Activated CD4-positive, alpha-beta T cell treated with anti-CD3 and anti-CD28 coated beads for 48 hours (primary cell): ENCODE measurements at regions not wholly inside any gene's neighbourhood (a gene's known extent, or its start where the extent isn't known, plus 50 kb on each side); places are given as distances from the start of the nearest gene placed in this dataset.
A peak's percentile ranks its signal among the peaks of the same experiment; 100 is the strongest.

Experiments used
- DNase-seq: peaks from one replicate; pipeline ENCODE4 v3.0.0-alpha.2; 2020

DNA sequence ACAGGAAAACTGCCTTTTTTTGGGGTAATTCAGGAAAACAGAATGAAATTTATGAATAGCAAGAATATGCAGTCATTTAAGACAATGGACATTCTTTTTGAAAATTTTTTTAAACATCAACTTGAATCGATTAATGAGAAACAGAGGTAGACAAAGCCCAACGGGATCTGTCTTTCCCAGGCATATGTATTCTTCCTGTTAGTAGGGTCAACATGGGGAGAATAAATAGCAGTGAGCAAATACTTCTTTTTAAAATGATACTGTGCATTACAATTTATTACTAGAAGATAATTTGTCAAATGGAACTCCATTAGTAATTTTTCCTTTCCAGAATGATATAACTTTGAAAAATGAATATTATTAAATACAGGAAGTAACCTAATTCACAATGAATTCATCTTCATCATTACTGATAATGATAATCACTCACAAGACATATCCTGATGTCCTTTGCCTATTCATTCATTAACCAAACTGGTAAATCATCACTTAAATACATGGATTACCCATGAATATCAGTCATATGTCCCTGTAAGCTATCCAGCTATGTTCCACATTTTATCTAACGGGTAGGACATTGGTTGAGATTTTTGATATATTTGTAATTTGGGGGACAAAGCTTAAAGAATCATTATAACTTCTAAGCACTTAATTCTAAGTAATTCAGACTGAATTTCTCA, 209.2 kb upstream of the CDIN1 start:
- DNase-seq: no peak

DNA sequence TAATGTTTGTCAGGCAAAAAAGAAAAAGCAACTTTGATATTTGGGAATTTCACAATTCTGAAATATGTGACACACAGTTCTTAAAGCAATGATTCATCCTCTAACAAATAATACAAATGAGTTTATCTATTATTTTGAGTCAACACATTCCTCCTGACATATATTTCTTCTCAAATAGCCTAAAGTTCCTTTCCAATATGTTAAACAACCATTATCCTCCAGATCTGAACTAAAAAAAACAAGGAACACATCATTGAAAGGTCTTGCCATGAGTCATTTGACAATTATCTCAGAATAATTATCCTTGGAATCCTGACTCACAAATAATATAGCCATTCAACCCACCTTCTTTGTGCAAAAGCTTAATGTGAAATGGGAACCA, 208.7 kb upstream of the CDIN1 start:
- no peak for DNase-seq

DNA sequence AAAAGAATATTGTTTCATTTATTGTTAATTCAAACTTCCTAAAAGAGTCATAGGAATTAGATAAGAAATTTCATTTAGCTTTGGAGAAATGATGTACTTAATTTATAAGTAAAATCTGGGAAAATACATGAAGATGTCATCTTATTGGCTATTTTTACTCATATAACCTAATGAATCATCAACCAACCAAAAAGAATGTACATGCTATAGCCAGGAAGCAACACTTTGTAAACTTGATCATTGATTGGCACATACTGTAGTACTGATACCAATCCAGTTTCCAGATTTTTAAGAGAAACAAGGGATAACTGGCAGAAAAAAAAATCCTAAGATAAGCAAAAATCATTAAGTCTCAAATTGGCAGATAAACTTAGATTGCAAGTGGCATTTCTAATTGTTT, 207.9 kb upstream of the CDIN1 start:
- DNase-seq: no peak

DNA sequence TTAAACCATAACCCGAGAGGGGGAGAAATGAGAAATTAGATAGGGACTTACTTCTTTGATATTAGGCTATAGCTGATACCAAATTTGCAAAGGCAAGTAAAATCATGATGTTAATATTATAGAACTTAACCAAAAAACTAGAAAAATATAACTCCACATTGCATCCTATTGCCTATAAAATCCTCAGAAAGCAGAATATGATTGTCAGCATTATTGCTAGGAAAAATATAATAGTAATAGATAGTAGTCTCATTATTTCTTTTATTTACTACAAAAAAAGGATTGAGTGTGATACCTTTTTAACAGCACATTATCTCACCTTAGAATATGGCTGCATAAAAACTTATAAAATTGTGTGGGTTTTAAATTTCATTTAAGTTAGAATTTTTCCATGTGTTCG, 206.5 kb upstream of the CDIN1 start:
- no peak for DNase-seq

DNA sequence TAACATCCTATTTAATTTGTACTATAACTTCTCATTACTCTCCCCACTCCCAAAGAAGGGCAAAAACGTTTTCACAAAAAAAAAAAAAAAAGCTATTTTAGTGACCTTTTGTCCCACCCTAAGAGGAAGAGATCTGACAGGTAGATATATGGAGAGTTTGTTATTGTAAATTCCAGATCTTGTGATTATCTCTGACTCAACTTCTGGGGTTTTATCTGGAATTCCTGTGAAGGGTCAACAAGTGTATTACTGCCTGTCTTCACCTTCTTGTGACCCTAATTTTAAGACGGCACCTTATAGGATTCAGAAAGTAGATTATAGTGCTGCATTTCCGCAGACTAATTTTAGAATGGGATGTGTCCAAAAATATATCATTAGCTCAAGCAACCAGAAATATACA, 205.9 kb upstream of the CDIN1 start:
- DNase-seq: no peak

DNA sequence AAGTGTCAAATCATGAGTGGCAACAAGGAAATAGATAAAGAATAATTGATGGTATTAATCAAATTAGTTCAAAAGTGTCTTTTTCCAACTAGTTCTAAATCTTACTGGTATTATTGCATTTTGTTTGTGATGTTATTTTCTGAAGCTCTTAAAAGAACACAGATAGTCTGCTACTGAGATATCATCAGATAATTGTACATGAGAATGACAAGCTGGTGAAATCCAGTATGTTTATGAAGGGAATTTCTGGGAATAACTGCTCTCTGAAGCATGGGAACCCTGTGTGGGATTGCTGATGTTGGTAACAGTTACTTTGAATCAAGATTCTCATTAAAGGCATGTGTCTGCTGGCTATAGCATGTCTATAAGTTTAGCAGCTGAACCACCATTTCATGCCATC, 190.3 kb upstream of the CDIN1 start:
- DNase-seq: no peak

DNA sequence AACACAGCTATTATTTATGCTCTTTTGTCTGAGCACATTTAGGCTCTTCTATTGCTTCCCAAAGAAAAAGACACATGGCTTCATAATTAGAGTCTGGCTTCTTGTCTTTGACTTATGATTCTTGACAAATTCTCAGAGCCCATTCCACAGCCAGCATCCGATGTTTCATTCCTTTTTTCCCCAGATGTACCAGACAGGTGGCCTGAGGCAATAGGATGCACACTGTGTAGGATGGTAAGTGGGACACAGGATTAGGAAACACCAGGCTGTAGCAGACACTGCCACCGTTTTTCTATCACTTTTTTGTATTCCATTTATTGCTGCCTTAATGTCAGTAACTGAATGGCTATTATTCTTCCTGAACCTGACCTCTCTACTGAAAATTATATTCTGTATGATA, 188.9 kb upstream of the CDIN1 start:
- DNase-seq: no peak

DNA sequence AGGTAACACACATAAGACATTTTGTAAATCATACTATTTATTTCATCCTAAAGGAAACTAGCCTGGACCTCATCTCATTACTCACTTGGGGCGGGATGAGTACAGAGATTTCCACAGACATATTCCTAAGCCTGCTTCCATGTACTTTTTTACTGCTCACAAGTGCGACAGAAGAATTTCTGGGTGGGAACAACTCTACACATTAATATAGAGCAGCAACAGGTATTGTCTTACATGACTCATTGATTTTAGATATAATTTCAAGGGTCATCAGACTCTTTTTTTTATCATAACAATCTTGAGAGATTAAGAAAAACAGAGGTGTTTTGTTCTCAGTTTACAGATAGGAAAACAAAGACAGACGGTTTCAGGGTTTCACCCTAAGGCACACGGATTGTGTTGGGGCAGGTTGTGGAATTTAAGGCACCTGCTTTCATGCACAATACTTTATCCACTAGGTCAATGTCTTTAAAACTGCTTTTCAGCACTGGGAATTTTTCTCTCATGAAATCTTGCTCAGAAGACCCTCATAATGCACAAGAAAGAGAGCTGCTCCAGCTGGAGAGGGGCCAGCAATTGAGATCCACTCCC, 186.7 kb upstream of the CDIN1 start:
- DNase-seq: no peak

DNA sequence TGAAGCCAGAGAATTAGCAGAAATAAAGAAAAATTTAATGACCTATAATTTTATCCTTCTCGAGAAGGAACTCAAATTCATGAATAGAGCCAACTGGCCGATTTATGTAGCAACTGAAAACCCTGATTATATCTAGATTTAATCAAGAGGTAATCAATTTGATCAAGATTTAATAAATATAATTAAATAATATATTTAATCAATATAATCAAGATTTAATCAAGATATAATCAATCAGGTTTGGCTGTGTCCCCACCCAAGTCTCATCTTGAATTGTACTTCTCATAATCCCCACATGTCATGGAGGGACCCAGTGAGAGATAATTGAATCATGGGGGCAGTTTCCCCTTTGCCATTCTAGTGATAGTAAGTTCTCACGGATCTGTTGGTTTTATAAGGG, 181.2 kb upstream of the CDIN1 start:
- DNase-seq: no peak

DNA sequence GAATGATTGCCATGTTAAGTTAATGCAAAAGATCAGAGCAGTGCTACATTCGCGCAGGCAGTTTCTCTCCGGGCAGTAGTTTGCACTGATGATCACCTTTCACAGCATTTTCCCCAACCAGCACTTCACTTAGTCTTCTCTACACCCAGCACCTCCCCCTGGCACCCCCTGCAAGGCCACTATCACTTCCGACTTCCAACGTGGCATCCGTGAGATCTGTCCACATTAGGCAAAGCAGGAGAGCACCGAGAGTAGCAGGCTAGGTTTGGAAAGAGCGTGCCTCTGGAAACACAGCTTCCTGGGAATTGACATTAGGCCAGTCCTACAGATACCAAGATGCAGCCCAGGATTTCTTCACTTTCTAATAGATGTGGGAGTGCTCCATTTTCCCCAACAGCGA, 180.2 kb upstream of the CDIN1 start:
- DNase-seq: no peak

DNA sequence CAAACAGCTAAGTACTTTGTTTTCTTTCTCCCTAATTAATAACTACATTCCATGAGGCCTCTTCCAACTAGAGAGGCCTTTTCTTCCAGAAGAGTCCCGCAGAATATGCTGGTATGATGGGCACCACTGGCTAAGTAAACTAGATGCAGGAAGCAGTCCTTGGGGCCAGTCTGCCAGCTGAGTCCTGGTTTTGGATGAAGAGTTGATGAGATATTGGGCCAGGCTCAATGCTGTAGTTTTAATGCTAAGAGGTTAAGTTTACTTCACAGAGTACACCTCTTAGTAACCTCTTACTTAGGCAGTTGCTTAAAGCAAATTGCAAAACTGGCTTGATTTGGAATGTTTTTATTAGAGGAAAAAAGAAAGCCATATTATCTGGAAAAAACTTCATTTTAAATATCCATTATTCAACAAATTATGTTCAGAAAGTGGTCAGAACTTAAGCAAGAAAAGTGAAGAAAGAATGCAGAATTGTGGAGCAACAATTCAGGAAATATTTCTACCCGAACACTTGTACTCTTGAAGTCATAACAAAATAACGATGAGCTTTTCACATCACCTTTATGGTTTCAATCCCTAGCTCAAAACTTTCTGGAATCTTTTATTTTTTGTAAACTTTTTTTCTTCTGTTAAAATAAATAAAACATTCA, 178.4 kb upstream of the CDIN1 start:
- no peak for DNase-seq

DNA sequence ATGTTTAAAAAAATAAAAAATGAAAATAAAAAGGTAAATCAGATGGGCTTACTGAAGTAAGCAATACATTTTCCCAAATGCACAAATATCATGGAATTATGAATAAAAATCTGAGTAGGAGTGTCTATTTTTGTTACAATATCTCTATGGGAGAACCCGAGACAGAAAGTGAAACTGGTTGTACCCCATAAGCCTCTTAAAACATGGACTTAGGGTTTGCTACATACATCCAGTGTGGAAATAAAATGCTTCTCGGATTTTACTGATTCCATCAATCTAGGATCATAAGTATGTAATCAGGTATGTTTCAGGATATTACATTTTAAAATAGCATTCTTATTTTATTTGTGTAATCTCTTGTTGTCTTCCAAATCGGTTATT, 177.8 kb upstream of the CDIN1 start:
- no peak for DNase-seq

DNA sequence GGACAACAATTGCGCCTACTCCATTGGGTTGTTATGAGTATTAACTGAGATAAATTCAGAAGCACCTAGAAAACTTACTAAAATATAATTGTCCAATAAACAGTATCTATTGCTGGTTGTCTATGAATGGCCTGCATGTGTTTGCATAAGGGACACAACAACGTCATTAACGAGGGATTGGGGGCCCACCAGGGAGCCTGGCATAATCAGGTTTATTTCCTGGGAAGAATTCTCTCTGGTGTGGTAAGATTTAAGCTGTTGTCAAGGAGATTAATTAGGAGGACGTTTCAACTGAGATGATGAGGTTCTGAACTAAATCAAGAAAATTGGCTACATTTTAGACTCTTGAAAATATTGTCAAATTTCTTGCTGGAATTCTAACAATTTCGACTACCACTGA, 176.1 kb upstream of the CDIN1 start:
- DNase-seq: no peak

DNA sequence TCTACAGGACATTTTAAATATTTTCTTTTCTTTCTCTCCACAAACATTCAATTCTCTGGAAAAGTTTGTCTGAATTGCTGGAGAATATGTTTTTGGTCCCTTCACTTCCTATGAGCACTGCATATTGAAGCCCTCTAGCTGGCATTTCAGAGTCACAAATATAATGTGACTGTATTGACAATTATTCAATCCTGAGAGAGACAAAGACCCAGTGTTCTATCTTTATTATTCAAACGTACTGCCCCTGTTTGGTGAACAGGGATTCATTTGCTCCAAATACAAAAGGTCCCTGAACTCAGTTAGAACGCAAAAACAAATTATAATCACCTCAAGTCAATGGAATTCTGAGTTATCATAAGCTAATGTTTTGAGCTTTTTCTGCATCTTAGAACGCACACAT, 173.1 kb upstream of the CDIN1 start:
- no peak for DNase-seq

DNA sequence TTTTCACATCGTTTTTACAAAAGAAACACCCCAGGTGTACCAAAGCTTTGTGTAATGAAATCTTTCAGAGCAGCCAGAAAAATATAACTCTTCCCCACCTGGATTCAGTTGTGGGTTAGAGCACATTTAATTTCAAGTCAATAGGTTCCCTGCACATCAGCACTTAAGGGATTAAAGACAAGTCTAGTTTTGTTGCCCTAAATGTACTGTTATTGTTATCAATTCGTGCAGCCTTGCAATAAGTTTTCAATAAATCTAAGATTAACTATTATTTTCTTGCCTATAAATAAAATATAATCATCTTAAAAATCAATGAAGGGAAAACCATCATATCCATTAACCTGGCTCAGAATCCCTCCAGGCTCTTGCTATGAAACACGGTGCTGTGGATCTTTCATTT, 172.5 kb upstream of the CDIN1 start:
- no peak for DNase-seq

DNA sequence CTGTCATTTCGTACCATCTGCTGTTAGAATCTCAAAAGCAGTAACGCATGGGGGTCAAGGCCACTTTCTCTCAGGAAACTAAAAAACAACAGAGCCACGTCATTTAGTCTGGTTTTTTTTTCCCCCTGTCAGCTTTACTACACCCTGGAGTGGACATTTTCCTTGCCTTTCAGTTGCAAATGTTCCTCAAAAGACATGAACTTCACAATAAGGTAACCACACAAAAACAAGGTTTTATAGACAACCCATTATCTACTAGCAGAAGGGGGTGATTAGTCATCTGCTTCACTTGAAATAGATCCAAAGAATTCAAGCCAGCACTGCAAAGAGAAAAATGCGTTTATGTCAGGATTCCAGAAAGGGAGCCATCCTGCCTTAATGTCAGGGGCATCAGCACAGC, 171.8 kb upstream of the CDIN1 start:
- no peak for DNase-seq

DNA sequence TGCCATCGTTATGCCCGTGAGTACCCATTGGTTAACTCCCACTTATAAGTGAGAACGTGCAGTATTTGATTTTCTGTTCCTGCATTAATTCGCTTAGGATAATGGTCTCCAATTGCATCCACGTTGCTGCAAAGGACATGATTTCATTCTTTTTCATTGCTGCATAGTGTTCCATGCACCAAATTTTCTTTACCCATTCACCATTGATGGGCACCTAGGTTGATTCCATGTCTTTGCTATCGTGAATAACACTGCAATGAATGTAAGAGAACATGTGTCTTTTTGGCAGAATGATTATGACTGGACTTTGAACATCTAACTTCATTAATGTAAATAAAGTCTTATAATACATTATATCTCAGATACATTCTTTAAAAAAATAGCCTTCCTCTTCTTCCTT, 169.6 kb upstream of the CDIN1 start:
- no peak for DNase-seq

DNA sequence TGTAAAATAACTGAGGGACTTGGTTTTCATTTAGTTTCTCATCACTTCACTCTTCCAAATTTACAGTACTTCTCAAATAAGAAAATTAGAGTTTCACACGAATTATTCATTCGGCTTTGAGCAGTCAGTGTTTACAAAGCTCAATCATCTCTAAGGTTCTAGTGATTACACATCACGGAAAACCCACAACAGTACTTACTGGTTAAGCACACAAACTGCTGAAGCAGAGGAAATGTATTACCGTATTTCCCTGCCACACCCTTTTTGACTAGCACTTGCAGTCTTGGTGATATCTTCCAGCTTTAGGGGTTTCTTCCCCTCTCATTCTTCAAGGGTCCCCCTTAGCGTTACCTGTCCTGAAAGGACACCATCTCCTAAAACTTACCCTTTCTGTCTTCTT, 164.8 kb upstream of the CDIN1 start:
- DNase-seq: no peak

DNA sequence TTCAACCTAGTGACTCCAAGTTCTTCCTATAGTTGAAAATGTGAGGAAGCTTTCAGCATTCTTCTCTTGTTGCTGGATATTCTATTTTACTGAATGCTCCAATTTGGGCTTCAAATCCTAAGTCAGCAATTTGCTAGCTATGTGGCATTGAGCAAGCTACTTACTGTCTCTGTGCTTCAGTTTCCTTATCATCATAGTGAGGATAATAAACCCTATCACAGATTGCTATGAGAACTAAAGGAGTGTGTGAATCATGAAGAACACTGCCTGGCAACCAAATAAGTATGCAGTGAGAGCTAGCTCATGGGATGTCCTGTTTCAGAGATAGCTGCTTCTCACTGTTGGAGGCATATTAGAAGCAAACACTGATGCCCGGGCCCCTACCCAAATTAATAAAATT, 163.8 kb upstream of the CDIN1 start:
- no peak for DNase-seq

DNA sequence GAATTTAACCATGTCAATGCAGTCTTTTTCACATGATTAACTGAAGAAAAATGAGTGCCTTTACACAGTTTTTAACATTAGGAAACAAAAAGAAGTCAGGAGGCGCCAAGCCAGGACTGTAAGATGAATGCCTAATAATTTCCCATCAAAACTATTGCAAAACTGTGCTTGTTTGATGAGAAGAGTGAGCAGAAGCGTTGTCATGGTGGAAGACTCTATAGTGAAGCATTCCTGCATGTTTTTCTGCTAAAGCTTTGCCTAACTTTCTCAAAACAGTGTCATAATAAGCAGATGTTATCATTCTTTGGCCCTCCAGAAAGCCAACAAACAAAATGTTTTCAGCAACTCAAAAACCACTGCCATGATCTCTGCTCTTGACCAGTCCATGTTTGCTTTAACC, 156.8 kb upstream of the CDIN1 start:
- no peak for DNase-seq

DNA sequence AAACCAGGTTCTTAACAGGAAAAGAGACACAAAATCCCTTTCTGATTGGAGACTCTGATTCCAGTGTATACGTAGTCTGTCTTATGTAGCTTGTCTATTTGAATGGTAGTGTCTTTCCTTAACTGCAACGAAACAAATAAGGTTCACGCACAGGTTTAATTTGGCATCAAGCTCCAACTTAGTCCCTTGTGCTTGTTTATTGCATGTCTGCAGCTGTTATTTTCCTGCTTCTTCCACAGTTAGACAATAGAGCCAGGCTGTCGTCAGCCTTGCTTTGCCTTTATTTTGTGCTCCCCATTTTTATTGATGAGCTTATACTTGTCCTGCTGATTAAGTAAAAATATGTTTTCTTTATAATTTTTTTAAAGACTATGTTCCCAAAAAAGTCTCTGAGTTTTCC, 152.7 kb upstream of the CDIN1 start:
- no peak for DNase-seq

DNA sequence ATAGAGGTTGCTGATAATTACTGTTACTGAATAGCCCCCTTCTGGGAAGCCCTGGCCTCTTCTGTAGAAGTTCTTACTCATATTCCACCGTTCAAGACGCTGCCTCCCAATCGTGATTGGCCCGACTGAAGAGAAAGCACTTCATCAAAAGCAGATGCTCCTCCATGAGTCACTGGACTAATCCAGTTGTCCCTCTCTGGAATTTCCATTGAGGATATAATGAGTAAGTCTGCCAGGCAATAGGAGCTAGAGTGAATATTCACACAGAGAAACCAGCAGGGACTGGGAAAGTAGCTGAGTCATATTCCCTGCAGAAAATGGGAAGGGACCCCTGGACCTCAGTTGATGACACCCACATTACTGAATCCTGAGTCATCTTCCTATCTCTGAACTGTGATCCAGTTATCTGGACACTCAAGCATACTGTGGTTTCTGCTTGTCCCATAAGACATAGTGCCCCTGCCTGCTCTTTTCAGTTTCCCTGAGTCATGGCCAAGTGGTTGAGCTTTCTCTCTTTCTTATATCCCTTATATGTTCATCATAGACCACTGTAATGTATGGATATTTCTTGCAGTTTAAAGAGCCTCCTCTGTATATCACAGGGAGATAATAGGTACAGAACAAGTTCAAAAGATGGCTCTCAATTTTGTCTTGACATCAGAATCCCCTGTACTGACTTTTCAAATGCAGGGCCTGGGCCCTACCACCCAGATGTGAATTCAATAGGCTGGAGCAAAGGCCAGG, 151.2 kb upstream of the CDIN1 start:
- DNase-seq: peak; percentile 1

DNA sequence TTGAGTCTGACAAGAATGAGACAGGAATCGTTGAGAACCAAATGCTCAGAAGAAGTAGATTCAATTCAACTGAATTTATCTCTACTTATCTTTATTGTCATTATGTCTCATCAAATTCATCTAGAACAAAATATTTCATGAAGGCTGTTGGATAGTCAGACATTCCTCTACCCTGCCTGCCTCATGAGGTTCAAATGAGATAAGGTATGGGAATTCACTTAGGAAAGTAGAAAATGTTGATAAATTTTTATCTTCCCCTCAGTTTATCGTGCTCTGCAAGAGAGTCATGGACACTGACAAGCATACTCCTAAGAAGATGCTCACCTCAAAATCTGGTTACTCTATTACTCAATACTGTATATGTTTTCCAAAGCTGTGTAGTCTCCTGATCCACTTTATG, 149.7 kb upstream of the CDIN1 start:
- no peak for DNase-seq

DNA sequence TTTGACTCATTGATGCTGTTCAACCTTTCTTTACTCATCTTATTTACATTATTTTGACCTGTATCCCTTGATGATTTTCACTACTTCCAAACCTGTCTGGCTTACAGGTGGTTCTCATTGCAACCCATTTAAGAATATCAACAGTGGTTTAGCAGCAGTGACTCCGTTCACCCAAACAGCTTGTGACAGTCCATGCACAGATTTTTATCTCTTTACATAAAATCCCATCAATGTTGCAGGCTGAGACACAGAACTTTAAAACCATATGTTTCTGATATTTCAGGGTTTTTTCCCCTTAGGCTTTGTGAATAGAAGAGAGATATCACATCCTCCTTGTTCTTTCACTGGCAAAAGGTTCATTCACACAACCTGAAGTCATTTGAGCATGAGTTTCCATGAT, 149.1 kb upstream of the CDIN1 start:
- no peak for DNase-seq
